ENCODE measurements at regions not wholly inside any gene's neighbourhood (a gene's known extent, or its start where the extent isn't known, plus 50 kb on each side); places are given as distances from the start of the nearest gene placed in this dataset.

DNA sequence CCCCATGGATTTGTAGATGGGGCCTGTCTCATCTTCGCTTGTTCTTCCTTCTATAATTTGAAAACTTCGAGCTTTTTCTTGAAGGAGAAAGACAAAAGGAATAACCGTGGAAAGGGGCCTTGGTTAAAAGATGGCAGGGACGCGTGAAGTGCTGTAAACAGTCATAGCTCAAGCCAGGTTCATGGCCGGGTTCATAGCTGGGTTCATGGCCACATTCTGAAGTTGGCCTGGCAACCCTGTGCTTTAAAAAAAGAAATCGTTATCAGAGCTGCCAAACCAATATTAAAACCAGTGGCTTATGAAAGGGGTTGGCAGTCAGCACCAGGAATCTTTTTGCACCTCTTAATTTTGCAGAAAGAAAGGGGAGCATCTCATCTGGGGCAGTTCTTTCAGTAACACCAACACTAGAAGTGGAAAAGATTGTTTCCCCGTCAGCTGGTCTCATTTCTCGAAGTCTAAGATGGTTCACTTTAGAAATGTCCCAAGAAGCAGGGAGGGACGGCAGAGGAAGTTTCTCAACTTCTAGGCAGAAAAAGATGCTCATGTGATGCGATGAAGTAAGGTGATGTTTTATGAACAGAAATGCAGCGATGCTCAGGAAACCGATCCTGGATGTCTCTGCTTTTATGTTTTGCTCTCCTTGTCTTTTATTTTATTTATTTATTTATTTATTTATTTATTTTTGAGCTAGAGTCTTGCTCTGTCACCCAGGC, 193.1 kb upstream of the TBX3 start:
- TF ChIP-seq, protein P1, sequence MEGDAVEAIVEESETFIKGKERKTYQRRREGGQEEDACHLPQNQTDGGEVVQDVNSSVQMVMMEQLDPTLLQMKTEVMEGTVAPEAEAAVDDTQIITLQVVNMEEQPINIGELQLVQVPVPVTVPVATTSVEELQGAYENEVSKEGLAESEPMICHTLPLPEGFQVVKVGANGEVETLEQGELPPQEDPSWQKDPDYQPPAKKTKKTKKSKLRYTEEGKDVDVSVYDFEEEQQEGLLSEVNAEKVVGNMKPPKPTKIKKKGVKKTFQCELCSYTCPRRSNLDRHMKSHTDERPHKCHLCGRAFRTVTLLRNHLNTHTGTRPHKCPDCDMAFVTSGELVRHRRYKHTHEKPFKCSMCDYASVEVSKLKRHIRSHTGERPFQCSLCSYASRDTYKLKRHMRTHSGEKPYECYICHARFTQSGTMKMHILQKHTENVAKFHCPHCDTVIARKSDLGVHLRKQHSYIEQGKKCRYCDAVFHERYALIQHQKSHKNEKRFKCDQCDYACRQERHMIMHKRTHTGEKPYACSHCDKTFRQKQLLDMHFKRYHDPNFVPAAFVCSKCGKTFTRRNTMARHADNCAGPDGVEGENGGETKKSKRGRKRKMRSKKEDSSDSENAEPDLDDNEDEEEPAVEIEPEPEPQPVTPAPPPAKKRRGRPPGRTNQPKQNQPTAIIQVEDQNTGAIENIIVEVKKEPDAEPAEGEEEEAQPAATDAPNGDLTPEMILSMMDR (IDR thresholded peaks at IDR 0.05): no peak
- TF ChIP-seq EZH2 (IDR thresholded peaks at IDR 0.05) (no peak), EZH2phosphoT487 (IDR thresholded peaks at IDR 0.05) (no peak)
